ENCODE measurements at regions not wholly inside any gene's neighbourhood (a gene's known extent, or its start where the extent isn't known, plus 50 kb on each side); places are given as distances from the start of the nearest gene placed in this dataset.
"Not testable (repeated sequence)": the region's sequence is repeated elsewhere in the genome, so short reads cannot be mapped to it uniquely, and the experiment has no call there.

- H3K4me2 ChIP-seq (ENCODE audit: insufficient read depth, insufficient read length, low read length) = no peak overlapping the region
- H2AFZ ChIP-seq (ENCODE audit: low read length) = no peak overlapping the region
- no peaks in the 10 kb centered on the region for H3K27me3 Mint-ChIP-seq (ENCODE audit: low read depth)
Measured at GRCh38 chr5:50595199-50595598, 71.2 kb upstream of the PARP8 start.

GRCh38 chr5:50601576-50601975, 64.9 kb upstream of the PARP8 start:
- not testable (repeated sequence) for H2BK20ac ChIP-seq (ENCODE audit: low read depth, low read length, poor library complexity, severe bottlenecking); H2BK5ac ChIP-seq (ENCODE audit: insufficient read length, low read length); H4K8ac ChIP-seq (replicated peaks; ENCODE audit: insufficient read length, low read depth, low read length); H3K27me3 Mint-ChIP-seq (ENCODE audit: low read depth); H3K9ac ChIP-seq (ENCODE audit: extremely low read depth, insufficient read length, low read length); H3K23me2 ChIP-seq (ENCODE audit: insufficient read length, low read depth, low read length, poor library complexity, severe bottlenecking); H3K27ac ChIP-seq (ENCODE audit: insufficient read length, low read depth, low read length); H4K91ac ChIP-seq (ENCODE audit: insufficient read length, low read depth, low read length); H4K5ac ChIP-seq (ENCODE audit: insufficient read length, low read depth, low read length); H3K14ac ChIP-seq (ENCODE audit: insufficient read depth, low read length); H2BK12ac ChIP-seq (ENCODE audit: insufficient read length, low read depth, low read length); H3K4ac ChIP-seq (ENCODE audit: low read depth, low read length); H3K79me2 ChIP-seq (ENCODE audit: insufficient read depth, low read length); H4K20me1 ChIP-seq (ENCODE audit: control insufficient read depth, insufficient read depth, insufficient read length); H2BK120ac ChIP-seq (ENCODE audit: low read depth, low read length, poor library complexity, severe bottlenecking); H3K4me3 Mint-ChIP-seq; H3K18ac ChIP-seq (ENCODE audit: insufficient read length, low read depth, low read length); H3T11ph ChIP-seq (ENCODE audit: low read length); H2AFZ ChIP-seq (ENCODE audit: low read length); DNase-seq; H3K23ac ChIP-seq (ENCODE audit: insufficient read length, low read depth, low read length); H3K79me1 ChIP-seq (ENCODE audit: insufficient read depth, low read depth, low read length, poor library complexity, severe bottlenecking); H3K4me2 ChIP-seq (ENCODE audit: insufficient read depth, insufficient read length, low read length); H3K4me1 Mint-ChIP-seq; H3K27ac Mint-ChIP-seq; H2AK5ac ChIP-seq (ENCODE audit: insufficient read length, low read length); H2BK15ac ChIP-seq (ENCODE audit: low read depth, low read length); H3K4me1 ChIP-seq (ENCODE audit: insufficient read depth, low read length); H3K27me3 ChIP-seq (ENCODE audit: insufficient read depth, low read length); H3K56ac ChIP-seq (ENCODE audit: insufficient read length, low read depth, low read length); H3K9me3 ChIP-seq (ENCODE audit: control insufficient read depth, low read depth, low read length)
- Mint-ChIP-seq H3K36me3 (ENCODE audit: insufficient read depth in 1 of 3, low read depth in 3 of 3) (peaks cover 5 to 21% (median 7%) of the 10 kb centered on the region in 3 experiments), H3K9me3 (peaks cover 17 to 30% of the 10 kb centered on the region in 2 experiments)
- WGBS (ENCODE audit: extremely low coverage, insufficient read length, low lambda C conversion rate) = no CpG with 5 or more reads among the region's 7 CpGs

More at GRCh38 chr5:50595199-50595598, 71.2 kb upstream of the PARP8 start:
- no peak overlapping the region for H2BK12ac ChIP-seq (ENCODE audit: insufficient read length, low read depth, low read length)
- H3K9me3 ChIP-seq (ENCODE audit: control insufficient read depth, low read depth, low read length) = no peaks in the 10 kb centered on the region
- no peak overlapping the region for H2BK120ac ChIP-seq (ENCODE audit: low read depth, low read length, poor library complexity, severe bottlenecking)
- peaks cover 5 to 14% of the 10 kb centered on the region in 2 experiments for H3K4me1 Mint-ChIP-seq
- H3K79me2 ChIP-seq (ENCODE audit: insufficient read depth, low read length) = no peaks in the 10 kb centered on the region
- DNase-seq = no peak
- no peak overlapping the region for H3T11ph ChIP-seq (ENCODE audit: low read length)
- no peak overlapping the region for H4K5ac ChIP-seq (ENCODE audit: insufficient read length, low read depth, low read length)
- H3K9ac ChIP-seq (ENCODE audit: extremely low read depth, insufficient read length, low read length) = no peak overlapping the region
- no CpG with 5 or more reads among the region's 3 CpGs for WGBS (ENCODE audit: extremely low coverage, insufficient read length, low lambda C conversion rate)
- H3K4me1 ChIP-seq (ENCODE audit: insufficient read depth, low read length) = no peaks in the 10 kb centered on the region
- H3K9me3 Mint-ChIP-seq = peaks cover 5 to 7% of the 10 kb centered on the region in 2 experiments
- no peak overlapping the region for H3K23ac ChIP-seq (ENCODE audit: insufficient read length, low read depth, low read length)
- no peak overlapping the region for H2BK15ac ChIP-seq (ENCODE audit: low read depth, low read length)
- H2BK20ac ChIP-seq (ENCODE audit: low read depth, low read length, poor library complexity, severe bottlenecking) = no peak overlapping the region
- no peak overlapping the region for H2BK5ac ChIP-seq (ENCODE audit: insufficient read length, low read length)
- no peak overlapping the region for H3K4me3 Mint-ChIP-seq
- no peaks in the 10 kb centered on the region for H3K23me2 ChIP-seq (ENCODE audit: insufficient read length, low read depth, low read length, poor library complexity, severe bottlenecking)
- no peaks in the 10 kb centered on the region for H3K27me3 ChIP-seq (ENCODE audit: insufficient read depth, low read length)
- H4K8ac ChIP-seq (replicated peaks; ENCODE audit: insufficient read length, low read depth, low read length) = no peak overlapping the region
- H3K36me3 Mint-ChIP-seq (ENCODE audit: insufficient read depth in 1 of 3, low read depth in 3 of 3) = peaks cover 0 to under 1% (median 0%) of the 10 kb centered on the region in 3 experiments; a peak in 4 of 7 replicates
- no peak overlapping the region for H3K56ac ChIP-seq (ENCODE audit: insufficient read length, low read depth, low read length)
- H3K27ac Mint-ChIP-seq = no peak overlapping the region
- TF ChIP-seq CTCF (conservative IDR thresholded peaks at IDR 0.05) = no peak
- no peak overlapping the region for H3K18ac ChIP-seq (ENCODE audit: insufficient read length, low read depth, low read length)
- no peak overlapping the region for H3K14ac ChIP-seq (ENCODE audit: insufficient read depth, low read length)
- H2AK5ac ChIP-seq (ENCODE audit: insufficient read length, low read length) = no peak overlapping the region
- no peaks in the 10 kb centered on the region for H4K20me1 ChIP-seq (ENCODE audit: control insufficient read depth, insufficient read depth, insufficient read length)
- H3K4ac ChIP-seq (ENCODE audit: low read depth, low read length) = no peak overlapping the region
- no peak overlapping the region for H4K91ac ChIP-seq (ENCODE audit: insufficient read length, low read depth, low read length)
- H3K79me1 ChIP-seq (ENCODE audit: insufficient read depth, low read depth, low read length, poor library complexity, severe bottlenecking) = no peaks in the 10 kb centered on the region
- H3K27ac ChIP-seq (ENCODE audit: insufficient read length, low read depth, low read length) = no peak overlapping the region
